ENCODE measurements at regions not wholly inside any gene's neighbourhood (a gene's known extent, or its start where the extent isn't known, plus 50 kb on each side); places are given as distances from the start of the nearest gene placed in this dataset.

GRCh38 chr11:116279511-116279910 lies 493.3 kb downstream of the BUD13 start:
- TF ChIP-seq CTCF (IDR thresholded peaks at IDR 0.05): no peak
- ATAC-seq (no peak), DNase-seq (no peak)
- Histone ChIP-seq H3K4me1 (peaks cover 0 to 4% of the 10 kb centered on the region in 2 donors), H3K36me3 (no peaks in the 10 kb centered on the region), H3K27ac (no peak overlapping the region), H3K27me3 (no peaks in the 10 kb centered on the region), H3K9me3 (no peaks in the 10 kb centered on the region), H3K4me3 (no peak overlapping the region)
- intact Hi-C loops (cut with DNase I): no loop called here

GRCh38 chr11:116278076-116278475 lies 494.7 kb downstream of the BUD13 start:
- DNase-seq (no peak), ATAC-seq (no peak)
- intact Hi-C loops (cut with DNase I): no loop called here
- no peak overlapping the region for H3K4me3 ChIP-seq
- no peaks in the 10 kb centered on the region for H3K27me3 ChIP-seq
- no peak overlapping the region for H3K27ac ChIP-seq
- peaks cover 0 to 4% of the 10 kb centered on the region in 2 donors for H3K4me1 ChIP-seq
- no peaks in the 10 kb centered on the region for H3K36me3 ChIP-seq
- H3K9me3 ChIP-seq: no peaks in the 10 kb centered on the region
- no peak for TF ChIP-seq CTCF (IDR thresholded peaks at IDR 0.05)

GRCh38 chr11:116276051-116277044 lies 496.4 kb downstream of the BUD13 start:
- Histone ChIP-seq H3K27me3 (no peaks in the 10 kb centered on the region), H3K4me3 (no peak overlapping the region), H3K27ac (no peak overlapping the region), H3K9me3 (no peaks in the 10 kb centered on the region), H3K36me3 (no peaks in the 10 kb centered on the region), H3K4me1 (peaks cover 0 to 4% of the 10 kb centered on the region in 2 donors)
- ATAC-seq (peak; percentile 97), DNase-seq (peak; percentile 37 to 93 (median 66))
- peak; percentile 96 to 99 for TF ChIP-seq CTCF (IDR thresholded peaks at IDR 0.05)
- intact Hi-C loops (cut with DNase I): no loop called here

GRCh38 chr11:116275635-116276034 lies 497.2 kb downstream of the BUD13 start:
- H3K4me1 ChIP-seq: peaks cover 0 to 4% of the 10 kb centered on the region in 2 donors
- H3K36me3 ChIP-seq: no peaks in the 10 kb centered on the region
- ATAC-seq (peak; percentile 62), DNase-seq (no peak)
- H3K4me3 ChIP-seq: no peak overlapping the region
- H3K27ac ChIP-seq: no peak overlapping the region
- TF ChIP-seq CTCF (IDR thresholded peaks at IDR 0.05): no peak
- no peaks in the 10 kb centered on the region for H3K27me3 ChIP-seq
- no peaks in the 10 kb centered on the region for H3K9me3 ChIP-seq
- intact Hi-C loops (cut with DNase I): no loop called here

- ATAC-seq (no peak), DNase-seq (no peak)
- Histone ChIP-seq H3K9me3 (no peaks in the 10 kb centered on the region), H3K27me3 (no peaks in the 10 kb centered on the region), H3K4me3 (no peak overlapping the region), H3K36me3 (no peaks in the 10 kb centered on the region), H3K27ac (no peak overlapping the region), H3K4me1 (peaks cover 0 to 4% of the 10 kb centered on the region in 2 donors)
- intact Hi-C loops (cut with DNase I): no loop called here
- no peak for TF ChIP-seq CTCF (IDR thresholded peaks at IDR 0.05)
Observed at GRCh38 chr11:116274521-116274920, 498.3 kb downstream of the BUD13 start.
